HCT116 (cell line): ENCODE measurements at regions not wholly inside any gene's neighbourhood (a gene's known extent, or its start where the extent isn't known, plus 50 kb on each side); places are given as distances from the start of the nearest gene placed in this dataset.

ENCODE experiments used
- ATAC-seq: fragments of 200-7000 bp; cut with Tn5 transposase; 2 replicates; pipeline ENCODE4 v1.9.1; 2020; ENCODE audit warnings: mild to moderate bottlenecking, moderate library complexity
- BruUV-seq: library from RNA; stranded (reverse); fragments of 400-500 nt; replicated peaks from 2 replicates; lab custom pipeline; 2021; lab: Mats Ljungman, UMichigan
- CTCF ChIA-PET: fragments of 300-600 bp; sonication (Branson Sonifier 250); formaldehyde crosslinking; loops from one replicate; lab custom pipeline; 2021; ENCODE audit warnings: antibody characterized with exemption; lab: Charles Lee
- POLR2A ChIA-PET: fragments of 300-600, 350-600 bp; sonication (Branson Sonifier 250); formaldehyde crosslinking; loops from one replicate; lab custom pipeline; 2021; ENCODE audit warnings: antibody characterized with exemption; lab: Charles Lee
- RAD21 ChIA-PET, 2 experiments: fragments of 300-600 bp; sonication (Branson Sonifier 250); formaldehyde crosslinking; loops; one replicate each; lab custom pipeline; 2023; ENCODE audit warnings: low total read pairs in 2 of 2; ENCODE audit not compliant: uncharacterized antibody in 2 of 2, unreplicated experiment in 2 of 2, low non-redundant PET in 1 of 2; lab: Charles Lee
- DNase-seq: peaks from one replicate; pipeline ENCODE4 v3.0.0-alpha.2; 2010; ENCODE audit warnings: low read depth, low spot score
- H2AFZ ChIP-seq: fragments of 200-600 bp; shearing (Covaris generic), sonication (generic); 2 replicates; pipeline ENCODE4 v1.6.1; 2017; ENCODE audit warnings: low read depth, mixed run types, mixed read lengths, antibody characterized with exemption, low read length; ENCODE audit not compliant: poor library complexity, severe bottlenecking
- H3K27ac ChIP-seq: 2 replicates; pipeline ENCODE4 v1.5.1; 2012; ENCODE audit warnings: low read depth, low read length
- H3K27me3 ChIP-seq: fragments of 200-600 bp; sonication (generic); 2 replicates; pipeline ENCODE4 v1.6.1; 2016; ENCODE audit warnings: mixed run types, low read length, mixed read lengths; ENCODE audit not compliant: insufficient read depth
- H3K36me3 ChIP-seq, 2 experiments: fragments of 200-500 bp in 1 of 2; fragments of 200-600 bp in 1 of 2; sonication (Bioruptor generic) in 1 of 2; sonication (generic) in 1 of 2; 2 replicates each; pipeline versions ENCODE4 v1.5.1 to v1.6.1; 2014 to 2016; ENCODE audit warnings: low read length in 2 of 2, inconsistent platforms in 1 of 2, mixed read lengths in 1 of 2, mixed run types in 1 of 2; ENCODE audit not compliant: insufficient read depth in 2 of 2, control insufficient read depth in 1 of 2
- H3K4me1 ChIP-seq, 2 experiments: fragments of 200-600 bp in 1 of 2; sonication (generic) in 1 of 2; 2 replicates each; pipeline versions ENCODE4 v1.5.1 to v1.6.1; 2012 to 2017; ENCODE audit warnings: low read length in 2 of 2, inconsistent platforms in 1 of 2, mild to moderate bottlenecking in 1 of 2, mixed read lengths in 1 of 2, mixed run types in 1 of 2, moderate library complexity in 1 of 2; ENCODE audit not compliant: insufficient read depth in 2 of 2, control insufficient read depth in 1 of 2
- H3K4me2 ChIP-seq: fragments of 200-600 bp; sonication (generic); 2 replicates; pipeline ENCODE4 v1.6.1; 2017; ENCODE audit warnings: mixed run types, low read length, mixed read lengths
- H3K4me3 ChIP-seq, 2 experiments: fragments of 200-600 bp in 1 of 2; sonication (generic) in 1 of 2; replicated peaks in 1 of 2; 2 replicates each; pipeline ENCODE4 v1.5.1; 2011 to 2016; ENCODE audit warnings: low read length in 2 of 2, control low read depth in 1 of 2, low read depth in 1 of 2, mild to moderate bottlenecking in 1 of 2, mixed read lengths in 1 of 2, mixed run types in 1 of 2
- H3K79me2 ChIP-seq: fragments of 200-600 bp; sonication (generic); 2 replicates; pipeline ENCODE4 v1.6.1; 2017; ENCODE audit warnings: mild to moderate bottlenecking, mixed run types, low read length, moderate library complexity, mixed read lengths; ENCODE audit not compliant: insufficient read depth
- H3K9ac ChIP-seq: fragments of 200-600 bp; sonication (generic); 2 replicates; pipeline ENCODE4 v1.6.1; 2016; ENCODE audit warnings: low read length, mixed read lengths
- H3K9me2 ChIP-seq: fragments of 200-600 bp; sonication (generic), shearing (Covaris generic); 2 replicates; pipeline ENCODE4 v1.6.1; 2017; ENCODE audit warnings: mixed run types, mild to moderate bottlenecking, moderate library complexity; ENCODE audit not compliant: insufficient read depth
- H3K9me3 ChIP-seq, 2 experiments: fragments of 200-500 bp in 1 of 2; fragments of 200-600 bp in 1 of 2; sonication (Bioruptor generic) in 1 of 2; sonication (generic) in 1 of 2; 2 replicates each; pipeline ENCODE4 v1.6.1; 2014 to 2017; ENCODE audit warnings: low read length in 2 of 2, mixed read lengths in 2 of 2, inconsistent platforms in 1 of 2, low read depth in 1 of 2, mild to moderate bottlenecking in 1 of 2, mixed run types in 1 of 2, moderate library complexity in 1 of 2; ENCODE audit not compliant: control insufficient read depth in 1 of 2, insufficient read depth in 1 of 2
- H4K20me1 ChIP-seq: fragments of 200-600 bp; sonication (generic), shearing (Covaris generic); 2 replicates; pipeline ENCODE4 v1.6.1; 2017; ENCODE audit warnings: mixed run types, mild to moderate bottlenecking, moderate library complexity; ENCODE audit not compliant: insufficient read depth
- ATF3 ChIP-seq: IDR thresholded peaks from 2 replicates; pipeline ENCODE4 v1.6.1; 2012
- CBX3 ChIP-seq: IDR thresholded peaks from 2 replicates; pipeline ENCODE4 v1.6.1; 2012; ENCODE audit warnings: low read depth
- CEBPB ChIP-seq: IDR thresholded peaks from 2 replicates; pipeline ENCODE4 v1.6.1; 2012; ENCODE audit warnings: low read depth
- EGR1 ChIP-seq: IDR thresholded peaks from 2 replicates; pipeline ENCODE4 v1.6.1; 2012; ENCODE audit warnings: low read depth
- ELF1 ChIP-seq: IDR thresholded peaks from 2 replicates; pipeline ENCODE4 v1.6.1; 2012; ENCODE audit warnings: low read depth, borderline replicate concordance
- FOSL1 ChIP-seq: IDR thresholded peaks from 2 replicates; pipeline ENCODE4 v1.6.1; 2012; ENCODE audit warnings: low read depth
- JUND ChIP-seq: IDR thresholded peaks from 2 replicates; pipeline ENCODE4 v1.6.1; 2012
- MAX ChIP-seq: IDR thresholded peaks from 2 replicates; pipeline ENCODE4 v1.6.1; 2012
- REST ChIP-seq: IDR thresholded peaks from 2 replicates; pipeline ENCODE4 v1.6.1; 2012; ENCODE audit warnings: low read depth
- YY1 ChIP-seq: IDR thresholded peaks from 2 replicates; pipeline ENCODE4 v1.6.1; 2011; ENCODE audit warnings: low read length, low read depth, moderate library complexity, mild to moderate bottlenecking; ENCODE audit not compliant: insufficient replicate concordance; ENCODE audit errors: extremely low read depth
- ZBTB33 ChIP-seq: IDR thresholded peaks from 2 replicates; pipeline ENCODE4 v1.6.1; 2011; ENCODE audit warnings: mild to moderate bottlenecking, low read length, moderate library complexity; ENCODE audit not compliant: insufficient replicate concordance; ENCODE audit errors: extremely low read depth
- ZFX ChIP-seq: fragments of 450-650 bp; IDR thresholded peaks from 2 replicates; pipeline ENCODE4 v1.6.1; 2017
- ZNF274 ChIP-seq: fragments of 200-500 bp; sonication (Bioruptor generic); IDR thresholded peaks from 2 replicates; pipeline ENCODE4 v1.6.1; 2014; ENCODE audit warnings: mild to moderate bottlenecking, low read depth, low read length, inconsistent platforms
- intact Hi-C: fragments of 100-400 bp; cut with micrococcal nuclease; formaldehyde crosslinking; loops from 2 replicates; pipeline ENCODE4 v1.10.0; 2022

- no peak overlapping the region for H3K4me2 ChIP-seq
- H3K27me3 ChIP-seq = no peaks in the 10 kb centered on the region
- H3K9ac ChIP-seq = no peak overlapping the region
- no peaks in the 10 kb centered on the region for H3K9me2 ChIP-seq
- H3K36me3 ChIP-seq = no peaks in the 10 kb centered on the region
- no peaks in the 10 kb centered on the region for H3K4me1 ChIP-seq
- no peak overlapping the region for H3K27ac ChIP-seq
- H3K79me2 ChIP-seq = no peaks in the 10 kb centered on the region
- peaks cover 9 to 33% of the 10 kb centered on the region in 2 experiments; a peak in 2 of 4 replicates for H3K9me3 ChIP-seq
- ChIA-PET CTCF (no interaction called here), POLR2A (no interaction called here), RAD21 (no interaction called here)
- no peak for TF ChIP-seq JUND
- TF ChIP-seq MAX = no peak
- no peak for TF ChIP-seq CEBPB
- no peak for TF ChIP-seq ATF3
- no TSS peak for BruUV-seq
- H2AFZ ChIP-seq = no peak overlapping the region
- no peak overlapping the region for H3K4me3 ChIP-seq
- intact Hi-C loops = no loop called here
- no peaks in the 10 kb centered on the region for H4K20me1 ChIP-seq
- DNase-seq = no peak
- ATAC-seq = no peak
Measured at GRCh38 chr19:28555317-28555716, 657.6 kb downstream of the UQCRFS1 start.

GRCh38 chr19:28554321-28555091, 658.4 kb downstream of the UQCRFS1 start:
- Histone ChIP-seq H3K9me2 (no peaks in the 10 kb centered on the region), H3K79me2 (no peaks in the 10 kb centered on the region), H3K9ac (no peak overlapping the region), H3K36me3 (no peaks in the 10 kb centered on the region), H3K27ac (no peak overlapping the region), H3K27me3 (no peaks in the 10 kb centered on the region), H3K4me2 (no peak overlapping the region), H3K4me1 (no peaks in the 10 kb centered on the region), H2AFZ (no peak overlapping the region), H4K20me1 (no peaks in the 10 kb centered on the region), H3K4me3 (no peak overlapping the region), H3K9me3 (peaks cover 9 to 32% of the 10 kb centered on the region in 2 experiments; a peak in 2 of 4 replicates)
- ChIA-PET POLR2A (no interaction called here), CTCF (no interaction called here), RAD21 (no interaction called here)
- BruUV-seq = no TSS peak
- no peak for ATAC-seq
- intact Hi-C loops = no loop called here
- no peak for DNase-seq
- TF ChIP-seq ELF1 (no peak), ATF3 (no peak), MAX (no peak), ZNF274 (no peak), REST (no peak), EGR1 (no peak), ZBTB33 (no peak), YY1 (no peak), ZFX (no peak), CBX3 (no peak), FOSL1 (no peak)
